Smooth muscle cell (in vitro differentiated cells): ENCODE measurements at regions not wholly inside any gene's neighbourhood (a gene's known extent, or its start where the extent isn't known, plus 50 kb on each side); places are given as distances from the start of the nearest gene placed in this dataset.

Source experiments
- DNase-seq: peaks from one replicate; lab custom pipeline; 2025; ENCODE audit not compliant: unreplicated experiment; lab: John Stamatoyannopoulos, UW
- H2AFZ ChIP-seq: fragments of 200-600 bp; sonication (generic); 2 replicates; pipeline ENCODE4 v1.6.0; 2016; ENCODE audit warnings: antibody characterized with exemption, low read depth, mild to moderate bottlenecking
- H3F3A ChIP-seq: fragments of 200-600 bp; sonication (generic); 2 replicates; pipeline ENCODE4 v1.6.0; 2017; ENCODE audit warnings: antibody characterized with exemption, low read depth
- H3K27ac ChIP-seq: fragments of 200-600 bp; sonication (generic); 2 replicates; pipeline ENCODE4 v1.5.1; 2016; ENCODE audit warnings: low read depth, mild to moderate bottlenecking
- H3K27me3 ChIP-seq: fragments of 200-600 bp; sonication (generic); 2 replicates; pipeline ENCODE4 v1.6.1; 2016; ENCODE audit warnings: low read depth, mild to moderate bottlenecking
- H3K36me3 ChIP-seq: fragments of 200-600 bp; sonication (generic); 2 replicates; pipeline ENCODE4 v1.5.1; 2016; ENCODE audit warnings: low read depth
- H3K4me1 ChIP-seq: fragments of 200-600 bp; sonication (generic); 2 replicates; pipeline ENCODE4 v1.5.1; 2016; ENCODE audit warnings: low read depth
- H3K4me2 ChIP-seq: fragments of 200-600 bp; sonication (generic); 2 replicates; pipeline ENCODE4 v1.6.0; 2016; ENCODE audit warnings: mild to moderate bottlenecking
- H3K4me3 ChIP-seq: fragments of 200-600 bp; sonication (generic); 2 replicates; pipeline ENCODE4 v1.5.1; 2016; ENCODE audit warnings: mild to moderate bottlenecking
- H3K79me2 ChIP-seq: fragments of 200-600 bp; sonication (generic); 2 replicates; pipeline ENCODE4 v1.6.0; 2016; ENCODE audit warnings: low read depth, mild to moderate bottlenecking
- H3K9ac ChIP-seq: fragments of 200-600 bp; sonication (generic); 2 replicates; pipeline ENCODE4 v1.6.0; 2016; ENCODE audit warnings: low read depth
- H3K9me3 ChIP-seq: fragments of 200-600 bp; sonication (generic); replicated peaks from 2 replicates; pipeline ENCODE4 v1.5.1; 2016; ENCODE audit warnings: low read depth
- H4K20me1 ChIP-seq: fragments of 200-600 bp; sonication (generic); 2 replicates; pipeline ENCODE4 v1.6.0; 2016; ENCODE audit warnings: low read depth
- CTCF ChIP-seq: fragments of 200-600 bp; sonication (generic); IDR thresholded peaks from 2 replicates; pipeline ENCODE4 v1.5.1; 2017; ENCODE audit warnings: borderline replicate concordance, mild to moderate bottlenecking, antibody characterized with exemption; ENCODE audit not compliant: insufficient read depth, poor library complexity, severe bottlenecking
- WGBS: methylation state at CpG from one replicate; pipeline ENCODE4 v1.1.7; 2016; ENCODE audit warnings: low lambda C conversion rate; 5-methylcytosine and 5-hydroxymethylcytosine counted together

GRCh38 chr6:91626911-91627310, 1040.0 kb upstream of the MAP3K7 start:
- H3K27me3 ChIP-seq, result no peaks in the 10 kb centered on the region
- no peaks in the 10 kb centered on the region for H3K36me3 ChIP-seq
- no peaks in the 10 kb centered on the region for H4K20me1 ChIP-seq
- H3K4me3 ChIP-seq, result no peak overlapping the region
- no peak overlapping the region for H3K27ac ChIP-seq
- no peak overlapping the region for H3K4me2 ChIP-seq
- WGBS, result 73% methylated on average over 4 of the region's 4 CpGs
- no peak for TF ChIP-seq CTCF
- no peaks in the 10 kb centered on the region for H3K4me1 ChIP-seq
- no peak for DNase-seq
- no peaks in the 10 kb centered on the region for H3K9me3 ChIP-seq
- no peak overlapping the region for H2AFZ ChIP-seq
- H3F3A ChIP-seq, result no peaks in the 10 kb centered on the region
- no peak overlapping the region for H3K9ac ChIP-seq
- H3K79me2 ChIP-seq, result no peaks in the 10 kb centered on the region

DNA sequence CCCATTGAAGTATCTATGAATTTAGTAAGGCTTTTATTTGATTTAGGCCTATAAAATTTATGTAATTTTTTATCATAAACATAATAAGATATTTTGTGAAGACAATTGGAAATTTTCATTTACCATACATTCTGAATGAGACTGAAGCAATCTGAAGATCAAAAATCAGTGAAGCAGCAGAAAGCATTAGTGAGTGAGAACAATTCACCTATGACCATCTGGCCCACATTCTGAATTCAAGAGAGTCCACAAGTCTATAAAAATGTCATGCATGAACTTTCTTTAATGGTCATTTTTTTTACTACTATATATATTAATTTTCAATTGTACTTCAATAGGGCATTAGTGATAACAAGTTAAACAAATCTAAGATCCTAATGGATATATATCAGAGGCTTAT, 1026.6 kb upstream of the MAP3K7 start:
- no peaks in the 10 kb centered on the region for H3K36me3 ChIP-seq
- H3K4me2 ChIP-seq, result no peak overlapping the region
- no peaks in the 10 kb centered on the region for H3K27me3 ChIP-seq
- no peak overlapping the region for H2AFZ ChIP-seq
- H4K20me1 ChIP-seq, result no peaks in the 10 kb centered on the region
- no peaks in the 10 kb centered on the region for H3K4me1 ChIP-seq
- H3F3A ChIP-seq, result no peaks in the 10 kb centered on the region
- no peaks in the 10 kb centered on the region for H3K79me2 ChIP-seq
- no peak overlapping the region for H3K27ac ChIP-seq
- no peak for TF ChIP-seq CTCF
- H3K9ac ChIP-seq, result no peak overlapping the region
- H3K4me3 ChIP-seq, result no peak overlapping the region
- no peak for DNase-seq
- H3K9me3 ChIP-seq, result no peaks in the 10 kb centered on the region

GRCh38 chr6:91611190-91611589, 1024.3 kb upstream of the MAP3K7 start:
- H3K79me2 ChIP-seq, result no peaks in the 10 kb centered on the region
- 94% methylated on average over 7 of the region's 7 CpGs for WGBS
- H3K4me3 ChIP-seq, result no peak overlapping the region
- TF ChIP-seq CTCF, result no peak
- no peaks in the 10 kb centered on the region for H3F3A ChIP-seq
- H2AFZ ChIP-seq, result no peak overlapping the region
- no peak overlapping the region for H3K27ac ChIP-seq
- no peaks in the 10 kb centered on the region for H3K4me1 ChIP-seq
- H4K20me1 ChIP-seq, result no peaks in the 10 kb centered on the region
- H3K27me3 ChIP-seq, result no peaks in the 10 kb centered on the region
- no peaks in the 10 kb centered on the region for H3K36me3 ChIP-seq
- no peak overlapping the region for H3K4me2 ChIP-seq
- DNase-seq, result no peak
- H3K9ac ChIP-seq, result no peak overlapping the region
- H3K9me3 ChIP-seq, result no peaks in the 10 kb centered on the region

- Histone ChIP-seq H3K9me3 (no peaks in the 10 kb centered on the region), H2AFZ (no peak overlapping the region), H3K79me2 (no peaks in the 10 kb centered on the region), H3K27me3 (no peaks in the 10 kb centered on the region), H4K20me1 (no peaks in the 10 kb centered on the region), H3K27ac (no peak overlapping the region), H3K4me2 (no peak overlapping the region), H3K4me3 (no peak overlapping the region), H3K4me1 (no peaks in the 10 kb centered on the region), H3K9ac (no peak overlapping the region), H3K36me3 (no peaks in the 10 kb centered on the region), H3F3A (no peaks in the 10 kb centered on the region)
- 75% methylated on average over 1 of the region's 1 CpG for WGBS
- TF ChIP-seq CTCF, result no peak
- no peak for DNase-seq
Observed at GRCh38 chr6:91608428-91608827, 1021.6 kb upstream of the MAP3K7 start.
